ENCODE measurements at regions not wholly inside any gene's neighbourhood (a gene's known extent, or its start where the extent isn't known, plus 50 kb on each side); places are given as distances from the start of the nearest gene placed in this dataset.

GRCh38 chr6:81534934-81535465 is 217.5 kb downstream of the TENT5A start:
- TF ChIP-seq SIN3A (IDR thresholded peaks at IDR 0.05; ENCODE audit: borderline replicate concordance, insufficient read depth, low read length) (no peak), FOXP2 (optimal IDR thresholded peaks at IDR 0.05; ENCODE audit: borderline replicate concordance, extremely low read depth, extremely low read length, insufficient read depth) (no peak), REST (IDR thresholded peaks at IDR 0.05; ENCODE audit: insufficient read depth in 1 of 2, low read depth in 2 of 2, low read length in 2 of 2) (no peak), POLR2AphosphoS5 (IDR thresholded peaks at IDR 0.05; ENCODE audit: low read depth, low read length) (no peak), TAF1 (IDR thresholded peaks at IDR 0.05; ENCODE audit: borderline replicate concordance, insufficient read depth, low read length) (no peak)

- no peak for TF ChIP-seq REST (IDR thresholded peaks at IDR 0.05; ENCODE audit: insufficient read depth in 1 of 2, low read depth in 2 of 2, low read length in 2 of 2)
- no peak for TF ChIP-seq POLR2AphosphoS5 (IDR thresholded peaks at IDR 0.05; ENCODE audit: low read depth, low read length)
- no peak for TF ChIP-seq FOXP2 (optimal IDR thresholded peaks at IDR 0.05; ENCODE audit: borderline replicate concordance, extremely low read depth, extremely low read length, insufficient read depth)
- TF ChIP-seq TAF1 (IDR thresholded peaks at IDR 0.05; ENCODE audit: borderline replicate concordance, insufficient read depth, low read length), result no peak
- TF ChIP-seq SIN3A (IDR thresholded peaks at IDR 0.05; ENCODE audit: borderline replicate concordance, insufficient read depth, low read length), result no peak
Measured at GRCh38 chr6:81531869-81532561, 220.5 kb downstream of the TENT5A start.

- no peak for TF ChIP-seq REST (IDR thresholded peaks at IDR 0.05; ENCODE audit: insufficient read depth in 1 of 2, low read depth in 2 of 2, low read length in 2 of 2)
- no peak for TF ChIP-seq POLR2AphosphoS5 (IDR thresholded peaks at IDR 0.05; ENCODE audit: low read depth, low read length)
- no peak for TF ChIP-seq FOXP2 (optimal IDR thresholded peaks at IDR 0.05; ENCODE audit: borderline replicate concordance, extremely low read depth, extremely low read length, insufficient read depth)
- no peak for TF ChIP-seq TAF1 (IDR thresholded peaks at IDR 0.05; ENCODE audit: borderline replicate concordance, insufficient read depth, low read length)
- TF ChIP-seq SIN3A (IDR thresholded peaks at IDR 0.05; ENCODE audit: borderline replicate concordance, insufficient read depth, low read length), result no peak
Measured at GRCh38 chr6:81517455-81517854, 235.0 kb downstream of the TENT5A start.

GRCh38 chr6:81515562-81516453 is 236.7 kb downstream of the TENT5A start:
- TF ChIP-seq TAF1 (IDR thresholded peaks at IDR 0.05; ENCODE audit: borderline replicate concordance, insufficient read depth, low read length), result no peak
- no peak for TF ChIP-seq POLR2AphosphoS5 (IDR thresholded peaks at IDR 0.05; ENCODE audit: low read depth, low read length)
- TF ChIP-seq FOXP2 (optimal IDR thresholded peaks at IDR 0.05; ENCODE audit: borderline replicate concordance, extremely low read depth, extremely low read length, insufficient read depth), result no peak
- no peak for TF ChIP-seq REST (IDR thresholded peaks at IDR 0.05; ENCODE audit: insufficient read depth in 1 of 2, low read depth in 2 of 2, low read length in 2 of 2)
- TF ChIP-seq SIN3A (IDR thresholded peaks at IDR 0.05; ENCODE audit: borderline replicate concordance, insufficient read depth, low read length), result no peak

Measured in PFSK-1 (cell line).